Panc1 (cell line): ENCODE measurements at regions not wholly inside any gene's neighbourhood (a gene's known extent, or its start where the extent isn't known, plus 50 kb on each side); places are given as distances from the start of the nearest gene placed in this dataset.

Experiments
- ATAC-seq: fragments of 200-7000 bp; cut with Tn5 transposase; 2 replicates; pipeline ENCODE4 v1.9.1; 2020; ENCODE audit warnings: mild to moderate bottlenecking, moderate library complexity
- BruUV-seq: library from RNA; stranded (reverse); fragments of 400-500 nt; replicated peaks from 2 replicates; lab custom pipeline; 2021; lab: Mats Ljungman, UMichigan
- CTCF ChIA-PET: fragments of 300-600 bp; sonication (Branson Sonifier 250); formaldehyde crosslinking; loops from one replicate; lab custom pipeline; 2022; ENCODE audit warnings: antibody characterized with exemption; lab: Charles Lee
- POLR2A ChIA-PET: fragments of 300-600 bp; sonication (Branson Sonifier 250); formaldehyde crosslinking; loops from one replicate; lab custom pipeline; 2022; ENCODE audit warnings: antibody characterized with exemption; lab: Charles Lee
- DNase-seq: peaks from one replicate; pipeline ENCODE4 v3.0.0-alpha.2; 2010; ENCODE audit warnings: low read depth, low spot score
- H3K27ac ChIP-seq: 2 replicates; pipeline ENCODE4 v1.5.1; 2011; ENCODE audit warnings: mild to moderate bottlenecking, low read length, inconsistent platforms
- H3K27me3 ChIP-seq: fragments of 200-500 bp; sonication (Bioruptor generic); 2 replicates; pipeline ENCODE4 v1.6.0; 2014; ENCODE audit warnings: low read length, inconsistent platforms; ENCODE audit not compliant: control insufficient read depth, insufficient read depth
- H3K36me3 ChIP-seq: fragments of 200-500 bp; sonication (Bioruptor generic); 2 replicates; pipeline ENCODE4 v1.5.1; 2014; ENCODE audit warnings: inconsistent platforms, mild to moderate bottlenecking, low read length, moderate library complexity; ENCODE audit not compliant: control insufficient read depth, insufficient read depth
- H3K4me1 ChIP-seq: 2 replicates; pipeline ENCODE4 v1.5.1; 2011; ENCODE audit warnings: inconsistent platforms, mild to moderate bottlenecking, low read length, moderate library complexity; ENCODE audit not compliant: control insufficient read depth, insufficient read depth
- H3K4me3 ChIP-seq, 2 experiments: 2 replicates each; pipeline ENCODE4 v1.5.1; 2011 to 2012; ENCODE audit warnings: low read depth in 2 of 2, low read length in 2 of 2, mild to moderate bottlenecking in 2 of 2, inconsistent platforms in 1 of 2, moderate library complexity in 1 of 2
- H3K9me3 ChIP-seq: fragments of 200-500 bp; sonication (Bioruptor generic); 2 replicates; pipeline ENCODE4 v1.5.1; 2014; ENCODE audit warnings: low read depth, mild to moderate bottlenecking, inconsistent platforms, low read length, moderate library complexity; ENCODE audit not compliant: control insufficient read depth, insufficient read depth
- POLR2AphosphoS5 ChIP-seq: IDR thresholded peaks from 2 replicates; pipeline ENCODE4 v1.6.1; 2012; ENCODE audit warnings: mild to moderate bottlenecking, low read depth, low read length, moderate library complexity
- SIN3A ChIP-seq: IDR thresholded peaks from 2 replicates; pipeline ENCODE4 v1.6.1; 2012; ENCODE audit warnings: low read depth, mild to moderate bottlenecking, low read length, moderate library complexity, borderline replicate concordance; ENCODE audit not compliant: insufficient read depth
- TCF7L2 ChIP-seq: IDR thresholded peaks from 2 replicates; pipeline ENCODE4 v1.6.1; 2011; ENCODE audit warnings: mild to moderate bottlenecking, low read depth, low read length, inconsistent platforms
- in situ Hi-C: cut with HindIII; loops from 2 replicates; pipeline ENCODE4 v1.10.0; 2016; ENCODE audit warnings: low sequenced_read_pairs, low pct_unique_long_range_greater_than_20kb
- intact Hi-C: fragments of 100-400 bp; cut with micrococcal nuclease; formaldehyde crosslinking; loops from one replicate; pipeline ENCODE4 v1.10.0; 2022; ENCODE audit not compliant: unreplicated experiment
- TF ChIP-seq, protein P1 (sequence below): fragments of 450-650 bp; IDR thresholded peaks from 2 replicates; pipeline ENCODE4 v1.5.1; 2017; ENCODE audit warnings: mild to moderate bottlenecking
- TF ChIP-seq, protein P2 (sequence below), 2 experiments: IDR thresholded peaks; 2 replicates each; pipeline ENCODE4 v1.6.1; 2011 to 2012; ENCODE audit warnings: low read depth in 2 of 2, control low read depth in 1 of 2, low read length in 1 of 2, mild to moderate bottlenecking in 1 of 2, moderate library complexity in 1 of 2; ENCODE audit not compliant: insufficient read depth in 1 of 2

DNA sequence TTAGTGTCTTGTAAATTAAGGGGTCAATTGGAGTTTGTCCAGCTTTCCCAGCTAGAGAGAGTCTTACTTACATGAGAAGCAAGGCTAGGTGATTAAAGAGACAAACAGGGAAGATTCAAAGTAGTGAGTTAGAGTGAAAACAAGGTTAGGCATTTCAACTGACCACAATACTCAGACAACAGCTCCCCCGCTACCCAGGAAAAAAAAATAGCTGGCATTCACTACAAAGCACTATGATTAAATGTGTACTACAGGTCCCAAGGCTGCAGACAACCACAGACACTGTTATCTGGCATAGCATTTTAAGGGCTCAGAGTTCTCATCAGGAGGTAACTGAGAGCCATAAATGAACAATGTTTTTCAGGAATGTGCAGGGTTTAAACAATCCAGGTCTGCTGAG lies 680.9 kb downstream of the TMEM121 start:
- ChIA-PET POLR2A (no interaction called here), CTCF (no interaction called here)
- no peak overlapping the region for H3K27ac ChIP-seq
- TF ChIP-seq, protein P1, sequence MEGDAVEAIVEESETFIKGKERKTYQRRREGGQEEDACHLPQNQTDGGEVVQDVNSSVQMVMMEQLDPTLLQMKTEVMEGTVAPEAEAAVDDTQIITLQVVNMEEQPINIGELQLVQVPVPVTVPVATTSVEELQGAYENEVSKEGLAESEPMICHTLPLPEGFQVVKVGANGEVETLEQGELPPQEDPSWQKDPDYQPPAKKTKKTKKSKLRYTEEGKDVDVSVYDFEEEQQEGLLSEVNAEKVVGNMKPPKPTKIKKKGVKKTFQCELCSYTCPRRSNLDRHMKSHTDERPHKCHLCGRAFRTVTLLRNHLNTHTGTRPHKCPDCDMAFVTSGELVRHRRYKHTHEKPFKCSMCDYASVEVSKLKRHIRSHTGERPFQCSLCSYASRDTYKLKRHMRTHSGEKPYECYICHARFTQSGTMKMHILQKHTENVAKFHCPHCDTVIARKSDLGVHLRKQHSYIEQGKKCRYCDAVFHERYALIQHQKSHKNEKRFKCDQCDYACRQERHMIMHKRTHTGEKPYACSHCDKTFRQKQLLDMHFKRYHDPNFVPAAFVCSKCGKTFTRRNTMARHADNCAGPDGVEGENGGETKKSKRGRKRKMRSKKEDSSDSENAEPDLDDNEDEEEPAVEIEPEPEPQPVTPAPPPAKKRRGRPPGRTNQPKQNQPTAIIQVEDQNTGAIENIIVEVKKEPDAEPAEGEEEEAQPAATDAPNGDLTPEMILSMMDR: no peak
- ATAC-seq (no peak), DNase-seq (no peak)
- H3K4me1 ChIP-seq: no peaks in the 10 kb centered on the region
- in situ Hi-C loops: no loop called here
- no peaks in the 10 kb centered on the region for H3K36me3 ChIP-seq
- no peaks in the 10 kb centered on the region for H3K9me3 ChIP-seq
- no peaks in the 10 kb centered on the region; the same call in 1 of the 2 replicates for H3K27me3 ChIP-seq
- H3K4me3 ChIP-seq: no peak overlapping the region
- BruUV-seq: no TSS peak
- intact Hi-C loops: no loop called here

DNA sequence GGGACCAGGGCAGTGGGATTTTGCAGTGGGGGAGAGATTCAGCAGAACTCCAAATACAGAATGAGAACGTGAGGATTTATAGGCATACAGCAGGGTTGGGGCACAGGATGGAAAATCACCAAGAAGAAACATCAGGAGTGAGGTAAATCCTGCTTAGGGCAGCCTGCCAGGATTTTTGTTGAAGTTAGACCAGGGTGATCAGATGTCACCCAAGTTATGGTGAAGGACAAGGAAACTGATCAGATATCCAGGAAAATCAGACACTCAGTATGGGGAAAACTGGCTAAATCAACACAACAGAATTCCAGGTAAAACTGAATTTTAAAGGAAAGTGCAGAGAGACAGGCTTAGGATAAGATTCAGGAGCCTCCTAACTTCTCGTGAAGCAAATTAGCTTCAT lies 682.4 kb downstream of the TMEM121 start:
- intact Hi-C loops: no loop called here
- in situ Hi-C loops: no loop called here
- no peaks in the 10 kb centered on the region; the same call in 1 of the 2 replicates for H3K27me3 ChIP-seq
- BruUV-seq: no TSS peak
- H3K27ac ChIP-seq: no peak overlapping the region
- ChIA-PET POLR2A (no interaction called here), CTCF (no interaction called here)
- no peaks in the 10 kb centered on the region for H3K36me3 ChIP-seq
- H3K4me1 ChIP-seq: no peaks in the 10 kb centered on the region
- TF ChIP-seq, protein P1: no peak
- TF ChIP-seq, protein P2, sequence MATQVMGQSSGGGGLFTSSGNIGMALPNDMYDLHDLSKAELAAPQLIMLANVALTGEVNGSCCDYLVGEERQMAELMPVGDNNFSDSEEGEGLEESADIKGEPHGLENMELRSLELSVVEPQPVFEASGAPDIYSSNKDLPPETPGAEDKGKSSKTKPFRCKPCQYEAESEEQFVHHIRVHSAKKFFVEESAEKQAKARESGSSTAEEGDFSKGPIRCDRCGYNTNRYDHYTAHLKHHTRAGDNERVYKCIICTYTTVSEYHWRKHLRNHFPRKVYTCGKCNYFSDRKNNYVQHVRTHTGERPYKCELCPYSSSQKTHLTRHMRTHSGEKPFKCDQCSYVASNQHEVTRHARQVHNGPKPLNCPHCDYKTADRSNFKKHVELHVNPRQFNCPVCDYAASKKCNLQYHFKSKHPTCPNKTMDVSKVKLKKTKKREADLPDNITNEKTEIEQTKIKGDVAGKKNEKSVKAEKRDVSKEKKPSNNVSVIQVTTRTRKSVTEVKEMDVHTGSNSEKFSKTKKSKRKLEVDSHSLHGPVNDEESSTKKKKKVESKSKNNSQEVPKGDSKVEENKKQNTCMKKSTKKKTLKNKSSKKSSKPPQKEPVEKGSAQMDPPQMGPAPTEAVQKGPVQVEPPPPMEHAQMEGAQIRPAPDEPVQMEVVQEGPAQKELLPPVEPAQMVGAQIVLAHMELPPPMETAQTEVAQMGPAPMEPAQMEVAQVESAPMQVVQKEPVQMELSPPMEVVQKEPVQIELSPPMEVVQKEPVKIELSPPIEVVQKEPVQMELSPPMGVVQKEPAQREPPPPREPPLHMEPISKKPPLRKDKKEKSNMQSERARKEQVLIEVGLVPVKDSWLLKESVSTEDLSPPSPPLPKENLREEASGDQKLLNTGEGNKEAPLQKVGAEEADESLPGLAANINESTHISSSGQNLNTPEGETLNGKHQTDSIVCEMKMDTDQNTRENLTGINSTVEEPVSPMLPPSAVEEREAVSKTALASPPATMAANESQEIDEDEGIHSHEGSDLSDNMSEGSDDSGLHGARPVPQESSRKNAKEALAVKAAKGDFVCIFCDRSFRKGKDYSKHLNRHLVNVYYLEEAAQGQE (IDR thresholded peaks at IDR 0.05; ENCODE audit: insufficient read depth in 1 of 2, low read depth in 2 of 2, low read length in 1 of 2): no peak
- TF ChIP-seq SIN3A (no peak), POLR2AphosphoS5 (no peak), TCF7L2 (no peak)
- H3K4me3 ChIP-seq: no peak overlapping the region
- ATAC-seq (no peak), DNase-seq (no peak)
- no peaks in the 10 kb centered on the region for H3K9me3 ChIP-seq

GRCh38 chr14:106209755-106210154 lies 683.4 kb downstream of the TMEM121 start:
- no peaks in the 10 kb centered on the region for H3K36me3 ChIP-seq
- CTCF ChIA-PET: no interaction called here
- DNase-seq (no peak), ATAC-seq (no peak)
- H3K4me3 ChIP-seq: no peak overlapping the region
- TF ChIP-seq, protein P1: no peak
- TF ChIP-seq SIN3A (no peak), POLR2AphosphoS5 (no peak), TCF7L2 (no peak)
- TF ChIP-seq, protein P2 (IDR thresholded peaks at IDR 0.05; ENCODE audit: insufficient read depth in 1 of 2, low read depth in 2 of 2, low read length in 1 of 2): no peak
- no TSS peak for BruUV-seq
- intact Hi-C loops (no loop called here), in situ Hi-C loops (no loop called here)
- POLR2A ChIA-PET: no interaction called here
- no peaks in the 10 kb centered on the region; the same call in 1 of the 2 replicates for H3K27me3 ChIP-seq
- no peak overlapping the region for H3K27ac ChIP-seq
- no peaks in the 10 kb centered on the region for H3K9me3 ChIP-seq
- no peaks in the 10 kb centered on the region for H3K4me1 ChIP-seq
